DMS53 treated with DMSO at 0.1 percent for 48 hours (cell line): ENCODE measurements at regions not wholly inside any gene's neighbourhood (a gene's known extent, or its start where the extent isn't known, plus 50 kb on each side); places are given as distances from the start of the nearest gene placed in this dataset.

ENCODE experiments used
- DNase-seq: peaks from one replicate; lab custom pipeline; 2025; ENCODE audit not compliant: unreplicated experiment; lab: John Stamatoyannopoulos, UW

DNA sequence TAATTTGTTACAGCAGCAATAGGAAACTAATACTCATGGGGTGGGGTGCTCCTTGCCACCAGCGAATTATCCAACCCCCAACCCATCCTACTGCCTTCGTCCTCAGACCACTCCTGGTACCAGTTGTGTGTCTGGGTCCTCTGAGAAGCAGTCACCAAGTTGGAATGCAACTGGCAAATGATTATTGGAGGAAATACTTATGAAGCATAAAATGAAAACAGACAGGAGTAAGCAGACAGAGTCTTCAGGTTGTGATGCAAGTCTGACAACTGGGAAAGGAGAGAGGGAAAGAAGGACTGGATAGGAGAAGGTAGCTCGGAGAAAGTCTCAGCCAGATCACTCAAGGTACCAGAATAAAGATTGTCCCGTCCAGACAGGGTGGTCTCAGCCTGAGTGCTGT lies 181.1 kb upstream of the ARID2 start:
- no peak for DNase-seq

GRCh38 chr12:45549337-45549902 lies 180.1 kb upstream of the ARID2 start:
- DNase-seq, result no peak

GRCh38 chr12:45553204-45553603 lies 176.3 kb upstream of the ARID2 start:
- no peak for DNase-seq

DNA sequence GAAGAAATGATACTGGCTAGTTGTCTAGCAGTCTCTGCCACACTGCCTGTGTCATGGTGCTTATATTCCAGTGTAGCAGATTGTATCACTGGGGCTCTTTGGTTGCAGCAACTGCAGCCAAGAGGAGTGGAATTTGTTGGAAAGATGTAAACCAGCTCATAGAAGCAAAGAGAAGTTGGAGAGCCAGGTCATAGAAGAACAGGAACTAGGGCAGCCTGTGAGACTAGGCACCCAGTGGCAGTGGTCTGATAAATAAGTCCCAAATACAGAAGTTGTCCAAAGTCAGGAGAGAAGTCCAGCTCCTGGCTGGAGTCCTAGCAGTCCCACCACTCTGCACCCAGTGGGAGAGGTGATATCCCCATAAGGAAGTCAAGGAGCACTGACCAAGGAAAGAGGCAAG lies 172.5 kb upstream of the ARID2 start:
- DNase-seq, result no peak

DNA sequence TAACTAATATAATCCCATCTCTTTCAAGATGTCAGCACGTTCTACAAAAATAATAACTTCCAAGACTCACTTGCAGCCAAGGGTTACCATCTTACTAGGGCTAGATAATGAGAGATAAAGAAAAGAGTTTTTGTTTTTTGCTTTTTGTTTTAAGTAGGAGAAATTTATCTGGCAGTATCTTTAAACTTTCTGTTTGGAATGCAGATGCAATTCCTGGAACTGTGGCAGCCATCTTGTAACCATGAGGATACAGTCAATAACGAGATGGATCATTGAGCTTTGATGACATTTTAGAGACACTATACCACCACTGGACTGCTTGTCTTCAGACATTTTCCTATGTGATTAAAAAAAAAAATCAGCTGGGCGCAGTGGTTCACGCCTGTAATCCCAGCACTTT lies 171.2 kb upstream of the ARID2 start:
- no peak for DNase-seq

GRCh38 chr12:45559537-45559936 lies 170.0 kb upstream of the ARID2 start:
- no peak for DNase-seq

- no peak for DNase-seq
Observed at GRCh38 chr12:45560689-45561088, 168.8 kb upstream of the ARID2 start.

GRCh38 chr12:45561488-45561887 lies 168.0 kb upstream of the ARID2 start:
- DNase-seq, result no peak

- no peak for DNase-seq
Observed at GRCh38 chr12:45565590-45565989, 163.9 kb upstream of the ARID2 start.

DNA sequence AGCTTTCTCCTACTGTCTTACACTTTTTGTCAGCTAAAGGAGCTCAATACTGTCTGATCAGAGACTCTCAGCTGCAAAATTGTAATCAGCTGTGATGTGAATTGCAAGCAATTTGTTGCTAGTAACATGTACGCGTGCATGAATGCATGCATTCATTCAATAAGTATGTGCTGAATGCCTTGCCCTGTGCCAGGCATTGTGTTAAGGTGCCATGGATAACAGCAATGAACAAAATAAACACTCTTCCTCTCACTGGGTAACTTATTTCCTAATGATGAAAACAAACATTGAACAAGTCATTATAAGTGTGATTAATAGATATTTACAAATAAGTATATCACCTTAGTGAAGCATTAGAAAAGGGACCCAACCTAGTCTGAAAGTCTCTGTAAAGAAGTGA lies 163.2 kb upstream of the ARID2 start:
- DNase-seq, result no peak

- no peak for DNase-seq
Observed at GRCh38 chr12:45568808-45569207, 160.7 kb upstream of the ARID2 start.

GRCh38 chr12:45570501-45570900 lies 159.0 kb upstream of the ARID2 start:
- no peak for DNase-seq

GRCh38 chr12:45572114-45572513 lies 157.4 kb upstream of the ARID2 start:
- DNase-seq, result no peak

GRCh38 chr12:45575417-45575816 lies 154.1 kb upstream of the ARID2 start:
- DNase-seq, result no peak

- no peak for DNase-seq
Observed at GRCh38 chr12:45575823-45576475, 153.6 kb upstream of the ARID2 start.

GRCh38 chr12:45577844-45578399 lies 151.6 kb upstream of the ARID2 start:
- no peak for DNase-seq

DNA sequence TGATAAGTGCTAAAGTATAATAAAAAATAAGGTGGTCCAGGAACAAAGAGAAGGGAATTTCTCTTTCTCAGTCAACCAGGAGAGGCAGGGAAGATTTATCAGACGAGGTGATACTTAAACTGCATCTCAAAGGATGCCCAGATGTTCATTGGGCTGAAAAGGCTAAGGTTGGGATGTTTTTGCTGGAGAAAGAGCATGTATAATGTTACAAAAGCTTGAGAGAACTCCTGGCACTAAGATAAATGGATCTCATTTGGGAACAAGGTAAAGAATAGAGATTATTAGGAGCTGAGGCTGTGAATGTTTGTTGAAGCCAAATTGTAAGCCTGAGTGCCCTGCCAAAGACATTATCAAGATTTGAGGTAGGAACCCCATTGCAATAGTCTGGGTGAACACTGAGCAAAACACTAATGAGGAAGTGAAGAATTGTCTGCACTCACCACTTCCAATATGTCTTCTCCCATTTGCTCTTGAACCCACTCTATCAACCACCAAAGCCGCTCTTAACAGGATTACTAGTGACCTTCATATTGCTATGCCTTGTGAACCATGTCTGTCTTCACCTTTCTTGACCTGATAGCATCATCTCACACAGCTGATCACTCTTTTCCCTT lies 149.0 kb upstream of the ARID2 start:
- DNase-seq, result no peak

- DNase-seq, result no peak
Observed at GRCh38 chr12:45581112-45581511, 148.4 kb upstream of the ARID2 start.

DNA sequence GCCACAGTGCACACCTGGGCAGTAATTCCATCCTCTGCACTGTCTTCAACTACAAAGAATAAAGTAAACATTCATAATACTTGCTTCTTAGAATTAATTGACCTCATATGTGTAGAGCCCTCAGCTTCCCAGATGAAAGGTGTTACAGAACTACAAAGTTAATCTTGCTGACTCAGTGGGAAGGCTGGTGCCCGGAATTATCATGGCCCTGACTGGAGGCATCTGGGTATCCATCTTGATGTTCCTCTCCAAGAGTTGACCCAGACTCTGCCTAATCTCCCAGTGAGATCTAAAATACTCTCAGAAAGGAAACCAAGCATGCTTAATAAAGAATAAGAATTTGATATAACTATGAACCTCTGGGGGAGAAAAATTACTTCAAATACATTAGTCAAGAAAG lies 147.0 kb upstream of the ARID2 start:
- no peak for DNase-seq

DNA sequence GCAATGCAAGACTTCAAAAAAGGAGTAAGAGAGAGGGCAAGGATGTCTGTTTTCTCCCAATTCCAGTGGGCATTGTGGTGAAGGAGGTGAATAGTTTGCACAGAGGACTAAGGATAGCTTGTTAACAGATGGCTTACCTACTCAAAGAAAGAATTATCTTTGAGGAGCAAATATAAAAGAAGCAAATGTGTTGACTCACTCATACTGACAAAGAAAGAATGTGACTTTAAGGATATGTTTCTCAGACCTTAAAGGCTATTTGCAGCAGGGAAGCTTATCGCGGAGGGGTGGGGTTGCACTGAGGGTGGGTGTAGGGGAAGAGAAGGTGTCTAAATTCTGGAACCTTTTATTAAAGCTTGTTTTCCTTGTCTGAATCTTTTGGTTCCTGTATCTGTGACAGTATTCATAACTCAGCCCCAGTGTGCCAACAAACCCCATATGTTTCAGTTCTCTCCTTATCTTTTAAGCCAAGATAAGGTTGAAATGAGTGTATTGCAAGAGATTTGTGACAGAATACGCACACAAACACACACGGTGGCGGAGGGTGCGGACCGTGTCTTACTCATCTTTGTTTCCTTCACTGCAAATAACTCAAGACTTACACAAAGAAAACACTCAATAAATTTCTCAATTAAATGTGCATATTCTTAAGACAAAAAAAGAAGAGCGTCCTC lies 146.4 kb upstream of the ARID2 start:
- no peak for DNase-seq

GRCh38 chr12:45584336-45584735 lies 145.2 kb upstream of the ARID2 start:
- no peak for DNase-seq
